Stimulated activated CD4-positive, alpha-beta T cell treated with anti-CD3 and anti-CD28 coated beads, Interleukin-4, amount 100 ng/mL, for 24 hours (primary cell): ENCODE measurements at regions not wholly inside any gene's neighbourhood (a gene's known extent, or its start where the extent isn't known, plus 50 kb on each side); places are given as distances from the start of the nearest gene placed in this dataset.

ENCODE experiments used
- DNase-seq: peaks from one replicate; pipeline ENCODE4 v3.0.0-alpha.2; 2020

GRCh38 chrX:39661116-39661907 is 436.4 kb downstream of the BCOR start:
- DNase-seq = no peak

GRCh38 chrX:39665830-39666518 is 431.8 kb downstream of the BCOR start:
- no peak for DNase-seq

- no peak for DNase-seq
Measured at GRCh38 chrX:39667191-39667590, 430.6 kb downstream of the BCOR start.

GRCh38 chrX:39667736-39668482 is 429.8 kb downstream of the BCOR start:
- DNase-seq = no peak

GRCh38 chrX:39669668-39670067 is 428.1 kb downstream of the BCOR start:
- no peak for DNase-seq

GRCh38 chrX:39670281-39670680 is 427.5 kb downstream of the BCOR start:
- DNase-seq = no peak

GRCh38 chrX:39672405-39672804 is 425.4 kb downstream of the BCOR start:
- DNase-seq = no peak

- no peak for DNase-seq
Measured at GRCh38 chrX:39674490-39675161, 423.1 kb downstream of the BCOR start.

GRCh38 chrX:39675162-39675553 is 422.6 kb downstream of the BCOR start:
- no peak for DNase-seq

- no peak for DNase-seq
Measured at GRCh38 chrX:39675619-39676018, 422.1 kb downstream of the BCOR start.

- DNase-seq = no peak
Measured at GRCh38 chrX:39676434-39676833, 421.3 kb downstream of the BCOR start.

GRCh38 chrX:39677585-39677977 is 420.2 kb downstream of the BCOR start:
- no peak for DNase-seq

GRCh38 chrX:39677978-39678791 is 419.6 kb downstream of the BCOR start:
- DNase-seq = no peak

- DNase-seq = no peak
Measured at GRCh38 chrX:39678914-39679313, 418.8 kb downstream of the BCOR start.

- DNase-seq = no peak
Measured at GRCh38 chrX:39679497-39680157, 418.1 kb downstream of the BCOR start.

- no peak for DNase-seq
Measured at GRCh38 chrX:39681885-39682284, 415.9 kb downstream of the BCOR start.

- no peak for DNase-seq
Measured at GRCh38 chrX:39682778-39683177, 415.0 kb downstream of the BCOR start.

- DNase-seq = no peak
Measured at GRCh38 chrX:39688219-39688575, 409.6 kb downstream of the BCOR start.

GRCh38 chrX:39688576-39689375 is 409.0 kb downstream of the BCOR start:
- peak; percentile 8 for DNase-seq

GRCh38 chrX:39689376-39690104 is 408.2 kb downstream of the BCOR start:
- no peak for DNase-seq
